ENCODE measurements at regions not wholly inside any gene's neighbourhood (a gene's known extent, or its start where the extent isn't known, plus 50 kb on each side); places are given as distances from the start of the nearest gene placed in this dataset.

DNA sequence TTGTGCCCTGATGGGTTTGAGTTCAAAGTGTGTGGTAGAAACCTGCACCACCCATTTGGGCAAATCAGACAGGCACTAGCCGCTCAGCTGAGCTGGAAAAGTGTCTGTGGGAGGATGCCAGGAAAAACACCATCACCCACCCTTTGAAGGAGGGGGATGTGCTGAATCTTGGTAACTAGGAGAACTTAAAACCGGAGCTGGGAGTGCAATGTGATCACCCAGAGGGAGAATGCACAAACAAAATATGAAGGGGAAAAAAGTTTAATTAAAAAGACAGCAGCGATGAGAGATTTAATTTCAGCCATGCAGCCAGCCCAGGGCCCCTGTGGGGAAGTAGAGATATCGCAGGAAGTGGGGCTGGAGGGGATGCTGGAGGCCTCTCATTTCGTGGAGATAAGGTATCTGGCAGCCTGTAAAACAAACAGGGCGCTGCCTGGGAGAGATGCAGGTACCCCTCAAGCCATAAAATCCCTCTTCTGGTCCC lies 86.8 kb upstream of the BCAR3 start:
- peaks cover 2% of the 10 kb centered on the region for H3K36me3 Mint-ChIP-seq (ENCODE audit: low read depth, unreplicated experiment)

DNA sequence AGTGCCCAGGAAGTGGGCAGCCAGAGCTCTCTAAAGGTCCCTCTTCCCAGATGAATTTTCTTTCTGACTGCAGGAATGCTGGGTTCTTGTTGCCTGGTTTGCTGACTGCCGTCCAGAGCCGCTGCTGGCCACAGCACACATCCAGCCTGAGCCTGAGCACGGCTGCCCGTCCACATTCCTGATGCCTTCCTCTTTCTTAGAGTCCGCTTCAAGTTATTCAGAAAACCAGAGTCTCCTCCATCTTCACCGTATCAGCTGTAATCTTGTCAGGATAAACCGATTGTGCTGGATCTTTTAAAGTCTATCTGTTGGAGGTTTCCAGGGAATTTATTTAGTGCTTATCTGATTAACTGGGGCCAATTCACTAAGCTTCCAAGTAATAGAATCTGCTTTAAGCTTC lies 84.8 kb upstream of the BCAR3 start:
- Histone ChIP-seq H3K27ac (ENCODE audit: low read depth, low read length) (no peak overlapping the region), H3K4me3 (ENCODE audit: insufficient read depth, low read depth, low read length) (no peak overlapping the region)

More for the DNA sequence above, 86.8 kb upstream of the BCAR3 start:
- H3K9me3 Mint-ChIP-seq (ENCODE audit: unreplicated experiment): peaks cover 2% of the 10 kb centered on the region
- H4K20me1 ChIP-seq (ENCODE audit: insufficient read depth, low read length): no peaks in the 10 kb centered on the region
- H3K4me3 ChIP-seq (ENCODE audit: insufficient read depth, low read depth, low read length): no peak overlapping the region
- no peak overlapping the region for H3K4me2 ChIP-seq (ENCODE audit: low read length)
- no peaks in the 10 kb centered on the region for H3K36me3 ChIP-seq (ENCODE audit: insufficient read depth, low read length)
- H3K27ac ChIP-seq (ENCODE audit: low read depth, low read length): no peak overlapping the region
- no peaks in the 10 kb centered on the region for H3K27me3 Mint-ChIP-seq (ENCODE audit: low read depth, unreplicated experiment)
- H3K27me3 ChIP-seq (ENCODE audit: insufficient read depth, low read length): no peaks in the 10 kb centered on the region
- no peak overlapping the region for H3K9ac ChIP-seq (ENCODE audit: low read length)
- DNase-seq (ENCODE audit: low read depth) (no peak), FAIRE-seq (no peak)
- peaks cover 8% of the 10 kb centered on the region for H3K4me1 ChIP-seq (ENCODE audit: insufficient read depth, low read length)
- no peak overlapping the region for H2AFZ ChIP-seq (ENCODE audit: low read depth, low read length)
- peak overlapping the region; percentile 83 for H3K27ac Mint-ChIP-seq (ENCODE audit: unreplicated experiment)
- no peaks in the 10 kb centered on the region for H3K79me2 ChIP-seq (ENCODE audit: insufficient read depth, low read length)
- no peaks in the 10 kb centered on the region for H3K9me3 ChIP-seq (ENCODE audit: insufficient read depth, low read depth, low read length)
- TF ChIP-seq EZH2 (IDR thresholded peaks at IDR 0.05; ENCODE audit: insufficient read depth, low read length): no peak
- TF ChIP-seq, protein P1, sequence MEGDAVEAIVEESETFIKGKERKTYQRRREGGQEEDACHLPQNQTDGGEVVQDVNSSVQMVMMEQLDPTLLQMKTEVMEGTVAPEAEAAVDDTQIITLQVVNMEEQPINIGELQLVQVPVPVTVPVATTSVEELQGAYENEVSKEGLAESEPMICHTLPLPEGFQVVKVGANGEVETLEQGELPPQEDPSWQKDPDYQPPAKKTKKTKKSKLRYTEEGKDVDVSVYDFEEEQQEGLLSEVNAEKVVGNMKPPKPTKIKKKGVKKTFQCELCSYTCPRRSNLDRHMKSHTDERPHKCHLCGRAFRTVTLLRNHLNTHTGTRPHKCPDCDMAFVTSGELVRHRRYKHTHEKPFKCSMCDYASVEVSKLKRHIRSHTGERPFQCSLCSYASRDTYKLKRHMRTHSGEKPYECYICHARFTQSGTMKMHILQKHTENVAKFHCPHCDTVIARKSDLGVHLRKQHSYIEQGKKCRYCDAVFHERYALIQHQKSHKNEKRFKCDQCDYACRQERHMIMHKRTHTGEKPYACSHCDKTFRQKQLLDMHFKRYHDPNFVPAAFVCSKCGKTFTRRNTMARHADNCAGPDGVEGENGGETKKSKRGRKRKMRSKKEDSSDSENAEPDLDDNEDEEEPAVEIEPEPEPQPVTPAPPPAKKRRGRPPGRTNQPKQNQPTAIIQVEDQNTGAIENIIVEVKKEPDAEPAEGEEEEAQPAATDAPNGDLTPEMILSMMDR (IDR thresholded peaks at IDR 0.05; ENCODE audit: insufficient read depth, low read depth, low read length): no peak
- peaks cover 36% of the 10 kb centered on the region for H3K4me1 Mint-ChIP-seq (ENCODE audit: low read depth, unreplicated experiment)
- no peak overlapping the region for H3K4me3 Mint-ChIP-seq (ENCODE audit: unreplicated experiment)

DNA sequence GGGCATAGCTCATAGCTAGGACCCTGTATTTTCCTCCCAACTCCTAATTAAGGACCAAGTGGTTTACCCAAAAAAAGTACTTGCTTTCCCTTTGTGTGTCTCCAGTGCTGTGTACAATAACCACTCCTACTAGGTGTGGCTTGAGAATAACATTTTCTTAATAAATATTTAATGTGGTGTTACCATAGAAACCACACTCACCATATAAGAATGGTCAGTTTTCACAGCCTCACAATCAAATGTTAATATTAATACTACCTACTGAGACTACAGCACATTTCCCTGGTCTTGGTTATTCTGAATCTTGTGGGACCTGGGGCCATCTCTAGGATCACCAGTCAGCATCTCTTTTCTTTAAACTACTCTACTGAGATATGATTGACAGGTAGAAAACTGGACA lies 83.5 kb upstream of the BCAR3 start:
- Histone ChIP-seq H3K36me3 (ENCODE audit: insufficient read depth, low read length) (no peaks in the 10 kb centered on the region), H3K27ac (ENCODE audit: low read depth, low read length) (no peak overlapping the region), H3K4me1 (ENCODE audit: insufficient read depth, low read length) (peaks cover 8% of the 10 kb centered on the region), H3K4me2 (ENCODE audit: low read length) (no peak overlapping the region), H3K9ac (ENCODE audit: low read length) (no peak overlapping the region), H3K4me3 (ENCODE audit: insufficient read depth, low read depth, low read length) (no peak overlapping the region), H3K9me3 (ENCODE audit: insufficient read depth, low read depth, low read length) (no peaks in the 10 kb centered on the region), H3K27me3 (ENCODE audit: insufficient read depth, low read length) (no peaks in the 10 kb centered on the region), H4K20me1 (ENCODE audit: insufficient read depth, low read length) (no peaks in the 10 kb centered on the region), H3K79me2 (ENCODE audit: insufficient read depth, low read length) (no peaks in the 10 kb centered on the region), H2AFZ (ENCODE audit: low read depth, low read length) (no peak overlapping the region)
- Mint-ChIP-seq H3K4me3 (ENCODE audit: unreplicated experiment) (no peak overlapping the region), H3K27ac (ENCODE audit: unreplicated experiment) (peak overlapping the region; percentile 41), H3K27me3 (ENCODE audit: low read depth, unreplicated experiment) (peaks cover 1% of the 10 kb centered on the region), H3K9me3 (ENCODE audit: unreplicated experiment) (peaks cover 8% of the 10 kb centered on the region), H3K4me1 (ENCODE audit: low read depth, unreplicated experiment) (peaks cover 37% of the 10 kb centered on the region), H3K36me3 (ENCODE audit: low read depth, unreplicated experiment) (peaks cover 5% of the 10 kb centered on the region)
- TF ChIP-seq, protein P1 (IDR thresholded peaks at IDR 0.05; ENCODE audit: insufficient read depth, low read depth, low read length): no peak
- no peak for TF ChIP-seq EZH2 (IDR thresholded peaks at IDR 0.05; ENCODE audit: insufficient read depth, low read length)
- FAIRE-seq: no peak
- DNase-seq (ENCODE audit: low read depth): no peak

More for the DNA sequence above, 84.8 kb upstream of the BCAR3 start:
- TF ChIP-seq, protein P1 (IDR thresholded peaks at IDR 0.05; ENCODE audit: insufficient read depth, low read depth, low read length): no peak
- TF ChIP-seq EZH2 (IDR thresholded peaks at IDR 0.05; ENCODE audit: insufficient read depth, low read length): no peak
- peaks cover 8% of the 10 kb centered on the region for H3K9me3 Mint-ChIP-seq (ENCODE audit: unreplicated experiment)
- H3K4me3 Mint-ChIP-seq (ENCODE audit: unreplicated experiment): no peak overlapping the region
- Histone ChIP-seq H4K20me1 (ENCODE audit: insufficient read depth, low read length) (no peaks in the 10 kb centered on the region), H3K36me3 (ENCODE audit: insufficient read depth, low read length) (no peaks in the 10 kb centered on the region), H3K79me2 (ENCODE audit: insufficient read depth, low read length) (no peaks in the 10 kb centered on the region), H3K4me1 (ENCODE audit: insufficient read depth, low read length) (peaks cover 8% of the 10 kb centered on the region), H3K27me3 (ENCODE audit: insufficient read depth, low read length) (no peaks in the 10 kb centered on the region), H3K9me3 (ENCODE audit: insufficient read depth, low read depth, low read length) (no peaks in the 10 kb centered on the region), H3K9ac (ENCODE audit: low read length) (no peak overlapping the region), H3K4me2 (ENCODE audit: low read length) (no peak overlapping the region), H2AFZ (ENCODE audit: low read depth, low read length) (no peak overlapping the region)
- peaks cover 37% of the 10 kb centered on the region for H3K4me1 Mint-ChIP-seq (ENCODE audit: low read depth, unreplicated experiment)
- H3K36me3 Mint-ChIP-seq (ENCODE audit: low read depth, unreplicated experiment): peaks cover 2% of the 10 kb centered on the region
- H3K27me3 Mint-ChIP-seq (ENCODE audit: low read depth, unreplicated experiment): peaks cover 1% of the 10 kb centered on the region
- DNase-seq (ENCODE audit: low read depth): no peak
- no peak for FAIRE-seq
- H3K27ac Mint-ChIP-seq (ENCODE audit: unreplicated experiment): no peak overlapping the region
